HCT116 (cell line): ENCODE measurements at regions not wholly inside any gene's neighbourhood (a gene's known extent, or its start where the extent isn't known, plus 50 kb on each side); places are given as distances from the start of the nearest gene placed in this dataset.

ENCODE experiments used
- ATAC-seq: fragments of 200-7000 bp; cut with Tn5 transposase; 2 replicates; pipeline ENCODE4 v1.9.1; 2020; ENCODE audit warnings: mild to moderate bottlenecking, moderate library complexity
- BruUV-seq: library from RNA; stranded (reverse); fragments of 400-500 nt; replicated peaks from 2 replicates; lab custom pipeline; 2021; lab: Mats Ljungman, UMichigan
- CTCF ChIA-PET: fragments of 300-600 bp; sonication (Branson Sonifier 250); formaldehyde crosslinking; loops from one replicate; lab custom pipeline; 2021; ENCODE audit warnings: antibody characterized with exemption; lab: Charles Lee
- POLR2A ChIA-PET: fragments of 300-600, 350-600 bp; sonication (Branson Sonifier 250); formaldehyde crosslinking; loops from one replicate; lab custom pipeline; 2021; ENCODE audit warnings: antibody characterized with exemption; lab: Charles Lee
- RAD21 ChIA-PET, 2 experiments: fragments of 300-600 bp; sonication (Branson Sonifier 250); formaldehyde crosslinking; loops; one replicate each; lab custom pipeline; 2023; ENCODE audit warnings: low total read pairs in 2 of 2; ENCODE audit not compliant: uncharacterized antibody in 2 of 2, unreplicated experiment in 2 of 2, low non-redundant PET in 1 of 2; lab: Charles Lee
- DNase-seq: peaks from one replicate; pipeline ENCODE4 v3.0.0-alpha.2; 2010; ENCODE audit warnings: low read depth, low spot score
- H2AFZ ChIP-seq: fragments of 200-600 bp; shearing (Covaris generic), sonication (generic); 2 replicates; pipeline ENCODE4 v1.6.1; 2017; ENCODE audit warnings: low read depth, mixed run types, mixed read lengths, antibody characterized with exemption, low read length; ENCODE audit not compliant: poor library complexity, severe bottlenecking
- H3K27ac ChIP-seq: 2 replicates; pipeline ENCODE4 v1.5.1; 2012; ENCODE audit warnings: low read depth, low read length
- H3K27me3 ChIP-seq: fragments of 200-600 bp; sonication (generic); 2 replicates; pipeline ENCODE4 v1.6.1; 2016; ENCODE audit warnings: mixed run types, low read length, mixed read lengths; ENCODE audit not compliant: insufficient read depth
- H3K36me3 ChIP-seq, 2 experiments: fragments of 200-500 bp in 1 of 2; fragments of 200-600 bp in 1 of 2; sonication (Bioruptor generic) in 1 of 2; sonication (generic) in 1 of 2; 2 replicates each; pipeline versions ENCODE4 v1.5.1 to v1.6.1; 2014 to 2016; ENCODE audit warnings: low read length in 2 of 2, inconsistent platforms in 1 of 2, mixed read lengths in 1 of 2, mixed run types in 1 of 2; ENCODE audit not compliant: insufficient read depth in 2 of 2, control insufficient read depth in 1 of 2
- H3K4me1 ChIP-seq, 2 experiments: fragments of 200-600 bp in 1 of 2; sonication (generic) in 1 of 2; 2 replicates each; pipeline versions ENCODE4 v1.5.1 to v1.6.1; 2012 to 2017; ENCODE audit warnings: low read length in 2 of 2, inconsistent platforms in 1 of 2, mild to moderate bottlenecking in 1 of 2, mixed read lengths in 1 of 2, mixed run types in 1 of 2, moderate library complexity in 1 of 2; ENCODE audit not compliant: insufficient read depth in 2 of 2, control insufficient read depth in 1 of 2
- H3K4me2 ChIP-seq: fragments of 200-600 bp; sonication (generic); 2 replicates; pipeline ENCODE4 v1.6.1; 2017; ENCODE audit warnings: mixed run types, low read length, mixed read lengths
- H3K4me3 ChIP-seq, 2 experiments: fragments of 200-600 bp in 1 of 2; sonication (generic) in 1 of 2; replicated peaks in 1 of 2; 2 replicates each; pipeline ENCODE4 v1.5.1; 2011 to 2016; ENCODE audit warnings: low read length in 2 of 2, control low read depth in 1 of 2, low read depth in 1 of 2, mild to moderate bottlenecking in 1 of 2, mixed read lengths in 1 of 2, mixed run types in 1 of 2
- H3K79me2 ChIP-seq: fragments of 200-600 bp; sonication (generic); 2 replicates; pipeline ENCODE4 v1.6.1; 2017; ENCODE audit warnings: mild to moderate bottlenecking, mixed run types, low read length, moderate library complexity, mixed read lengths; ENCODE audit not compliant: insufficient read depth
- H3K9ac ChIP-seq: fragments of 200-600 bp; sonication (generic); 2 replicates; pipeline ENCODE4 v1.6.1; 2016; ENCODE audit warnings: low read length, mixed read lengths
- H3K9me2 ChIP-seq: fragments of 200-600 bp; sonication (generic), shearing (Covaris generic); 2 replicates; pipeline ENCODE4 v1.6.1; 2017; ENCODE audit warnings: mixed run types, mild to moderate bottlenecking, moderate library complexity; ENCODE audit not compliant: insufficient read depth
- H3K9me3 ChIP-seq, 2 experiments: fragments of 200-500 bp in 1 of 2; fragments of 200-600 bp in 1 of 2; sonication (Bioruptor generic) in 1 of 2; sonication (generic) in 1 of 2; 2 replicates each; pipeline ENCODE4 v1.6.1; 2014 to 2017; ENCODE audit warnings: low read length in 2 of 2, mixed read lengths in 2 of 2, inconsistent platforms in 1 of 2, low read depth in 1 of 2, mild to moderate bottlenecking in 1 of 2, mixed run types in 1 of 2, moderate library complexity in 1 of 2; ENCODE audit not compliant: control insufficient read depth in 1 of 2, insufficient read depth in 1 of 2
- H4K20me1 ChIP-seq: fragments of 200-600 bp; sonication (generic), shearing (Covaris generic); 2 replicates; pipeline ENCODE4 v1.6.1; 2017; ENCODE audit warnings: mixed run types, mild to moderate bottlenecking, moderate library complexity; ENCODE audit not compliant: insufficient read depth
- CTCF ChIP-seq, 3 experiments: fragments of 200-600 bp in 1 of 3; sonication (generic) in 1 of 3; IDR thresholded peaks in 2 of 3; conservative IDR thresholded peaks in 1 of 3; 2 replicates each; pipeline ENCODE4 v1.5.1; 2012 to 2017; ENCODE audit warnings: low read depth in 2 of 3, low read length in 2 of 3, antibody characterized with exemption in 1 of 3, borderline replicate concordance in 1 of 3, control low read depth in 1 of 3, mild to moderate bottlenecking in 1 of 3, mixed read lengths in 1 of 3, mixed run types in 1 of 3, moderate library complexity in 1 of 3; ENCODE audit not compliant: insufficient read depth in 1 of 3
- ELF1 ChIP-seq: IDR thresholded peaks from 2 replicates; pipeline ENCODE4 v1.6.1; 2012; ENCODE audit warnings: low read depth, borderline replicate concordance
- EZH2phosphoT487 ChIP-seq: fragments of 200-600 bp; IDR thresholded peaks from 2 replicates; pipeline ENCODE4 v1.6.1; 2018; ENCODE audit warnings: antibody characterized with exemption, borderline replicate concordance
- FOSL1 ChIP-seq: IDR thresholded peaks from 2 replicates; pipeline ENCODE4 v1.6.1; 2012; ENCODE audit warnings: low read depth
- JUND ChIP-seq: IDR thresholded peaks from 2 replicates; pipeline ENCODE4 v1.6.1; 2012
- MAX ChIP-seq: IDR thresholded peaks from 2 replicates; pipeline ENCODE4 v1.6.1; 2012
- POLR2AphosphoS5 ChIP-seq: IDR thresholded peaks from 2 replicates; pipeline ENCODE4 v1.6.1; 2011; ENCODE audit warnings: mild to moderate bottlenecking, low read depth, low read length, moderate library complexity
- RAD21 ChIP-seq: IDR thresholded peaks from 2 replicates; pipeline ENCODE4 v1.6.1; 2012; ENCODE audit warnings: low read depth, mild to moderate bottlenecking
- SP1 ChIP-seq: IDR thresholded peaks from 2 replicates; pipeline ENCODE4 v1.6.1; 2012; ENCODE audit warnings: low read depth
- SRF ChIP-seq: IDR thresholded peaks from 2 replicates; pipeline ENCODE4 v1.6.1; 2012; ENCODE audit warnings: low read depth
- ZBTB33 ChIP-seq: IDR thresholded peaks from 2 replicates; pipeline ENCODE4 v1.6.1; 2011; ENCODE audit warnings: mild to moderate bottlenecking, low read length, moderate library complexity; ENCODE audit not compliant: insufficient replicate concordance; ENCODE audit errors: extremely low read depth
- ZFX ChIP-seq: fragments of 450-650 bp; IDR thresholded peaks from 2 replicates; pipeline ENCODE4 v1.6.1; 2017
- ZNF274 ChIP-seq: fragments of 200-500 bp; sonication (Bioruptor generic); IDR thresholded peaks from 2 replicates; pipeline ENCODE4 v1.6.1; 2014; ENCODE audit warnings: mild to moderate bottlenecking, low read depth, low read length, inconsistent platforms
- intact Hi-C: fragments of 100-400 bp; cut with micrococcal nuclease; formaldehyde crosslinking; loops from 2 replicates; pipeline ENCODE4 v1.10.0; 2022

- CTCF ChIA-PET, result interaction anchor here (1.1 to 2.2 kb wide), 2 partner anchors 10 to 12 kb away, joined by 3 to 8 read pairs; no protein-coding TSS in a partner anchor
- H3K27ac ChIP-seq, result no peak overlapping the region
Observed at GRCh38 chr16:85257483-85257882, 145.2 kb upstream of the CIBAR2 start.

More at GRCh38 chr16:85257483-85257882, 145.2 kb upstream of the CIBAR2 start:
- Histone ChIP-seq H3K4me3 (no peak overlapping the region), H3K4me2 (no peak overlapping the region), H2AFZ (no peak overlapping the region), H3K27me3 (no peaks in the 10 kb centered on the region), H3K79me2 (no peaks in the 10 kb centered on the region), H4K20me1 (no peaks in the 10 kb centered on the region), H3K9me2 (no peaks in the 10 kb centered on the region), H3K9me3 (no peaks in the 10 kb centered on the region), H3K4me1 (peaks cover 6 to 11% of the 10 kb centered on the region in 2 experiments), H3K36me3 (no peaks in the 10 kb centered on the region), H3K9ac (no peak overlapping the region)
- ChIA-PET RAD21 (no interaction called here), POLR2A (no interaction called here)
- no peak for DNase-seq
- no peak for TF ChIP-seq ZNF274
- no peak for TF ChIP-seq RAD21
- TF ChIP-seq SRF, result no peak
- no peak for TF ChIP-seq MAX
- TF ChIP-seq EZH2phosphoT487, result no peak
- no peak for TF ChIP-seq ZFX
- no peak for TF ChIP-seq SP1
- no peak for TF ChIP-seq ZBTB33
- TF ChIP-seq ELF1, result no peak
- TF ChIP-seq FOSL1, result no peak
- no peak for TF ChIP-seq POLR2AphosphoS5
- no peak for TF ChIP-seq CTCF (IDR thresholded peaks at IDR 0.05 in 2 of 3, conservative IDR thresholded peaks at IDR 0.05 in 1 of 3; ENCODE audit: borderline replicate concordance in 1 of 3, insufficient read depth in 1 of 3, low read depth in 2 of 3, low read length in 2 of 3)
- TF ChIP-seq JUND, result no peak
- no peak for ATAC-seq
- intact Hi-C loops, result no loop called here
- BruUV-seq, result no TSS peak
